Left kidney (tissue), 1 donor: ENCODE measurements at regions not wholly inside any gene's neighbourhood (a gene's known extent, or its start where the extent isn't known, plus 50 kb on each side); places are given as distances from the start of the nearest gene placed in this dataset.

Source experiments
- DNase-seq: peaks from one replicate; pipeline ENCODE4 v3.0.0-alpha.2; 2013

DNA sequence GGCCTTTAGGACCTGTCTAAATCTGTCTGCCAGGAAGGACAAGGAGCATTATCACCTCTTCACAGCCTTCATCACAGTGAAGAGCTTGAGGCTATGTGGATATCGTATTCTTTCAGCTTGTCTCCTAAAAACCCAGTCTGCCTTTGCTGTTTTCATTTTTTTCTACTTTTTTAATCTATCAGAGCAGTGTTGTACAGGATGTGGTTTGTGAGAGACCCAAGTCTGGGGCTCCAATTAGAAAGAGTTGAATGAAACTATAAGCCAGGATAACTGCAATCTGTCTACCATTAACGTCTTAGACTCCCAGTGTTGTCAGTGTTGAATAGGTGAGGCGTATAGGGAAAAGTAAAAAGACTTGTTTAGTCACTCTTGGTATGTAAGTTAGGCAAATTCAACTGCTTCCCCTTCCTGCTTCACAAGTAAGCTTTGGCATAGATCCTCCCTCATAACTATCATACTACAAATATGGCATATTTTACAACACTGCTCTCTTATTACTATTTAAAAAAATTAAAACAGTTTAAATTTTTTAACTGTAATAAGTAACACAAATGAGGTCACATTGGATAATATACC, 1225.8 kb upstream of the PRMT6 start:
- no peak for DNase-seq

DNA sequence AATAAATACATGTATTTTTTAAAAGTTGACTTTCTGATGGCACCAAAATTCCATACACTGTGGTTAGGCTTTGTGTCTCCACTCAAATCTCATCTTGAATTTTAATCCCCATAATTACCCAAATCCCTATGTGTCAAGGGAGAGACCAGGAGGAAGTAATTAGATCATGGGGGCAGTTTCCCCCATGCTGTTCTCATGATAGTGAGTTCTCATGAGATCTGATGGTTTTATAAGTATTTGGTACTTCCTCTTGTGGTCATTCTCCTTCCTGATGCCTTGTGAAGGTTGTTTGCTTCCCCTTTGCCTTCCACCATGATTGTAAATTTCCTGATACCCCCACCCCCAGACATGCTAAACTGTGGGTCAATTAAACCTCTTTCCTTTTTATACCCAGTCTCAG, 1218.4 kb upstream of the PRMT6 start:
- no peak for DNase-seq

DNA sequence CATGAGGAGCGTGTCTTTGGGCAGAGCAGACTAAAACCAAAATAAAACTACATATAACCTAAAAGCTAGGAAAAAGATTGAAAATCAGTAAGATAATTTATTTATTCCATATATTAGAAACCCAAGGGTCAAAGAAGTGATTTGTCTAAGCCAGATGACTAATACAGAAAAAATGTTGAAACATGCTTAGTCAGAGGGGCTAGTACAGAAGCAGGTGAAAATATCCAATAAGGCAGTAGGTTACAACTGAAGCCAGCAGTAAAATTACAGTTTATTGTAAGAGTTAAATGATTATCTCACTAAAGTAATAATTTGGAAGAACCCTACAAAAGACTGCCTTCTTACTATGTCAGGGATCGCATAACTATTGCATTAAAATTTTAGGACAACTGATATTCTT, 1190.9 kb upstream of the PRMT6 start:
- no peak for DNase-seq

DNA sequence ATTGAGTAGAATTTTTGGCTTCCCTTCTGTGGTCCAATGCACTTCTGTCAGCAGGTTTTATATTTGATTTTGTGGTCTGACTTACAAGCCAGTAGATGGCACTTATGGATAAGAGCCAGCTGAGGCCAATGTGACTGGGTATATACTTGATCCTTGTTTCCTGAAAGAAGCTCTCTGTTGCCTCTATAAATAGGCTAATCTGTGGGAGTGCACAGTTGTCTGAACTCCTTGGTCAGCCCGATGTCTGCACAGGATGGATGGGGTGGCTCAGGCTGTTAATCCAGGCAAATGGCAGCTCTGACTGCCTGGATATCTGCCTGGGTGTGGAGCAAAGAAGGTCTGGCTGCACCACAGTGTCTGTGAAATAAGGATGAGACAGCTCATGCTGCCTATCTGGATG, 1183.7 kb upstream of the PRMT6 start:
- no peak for DNase-seq

DNA sequence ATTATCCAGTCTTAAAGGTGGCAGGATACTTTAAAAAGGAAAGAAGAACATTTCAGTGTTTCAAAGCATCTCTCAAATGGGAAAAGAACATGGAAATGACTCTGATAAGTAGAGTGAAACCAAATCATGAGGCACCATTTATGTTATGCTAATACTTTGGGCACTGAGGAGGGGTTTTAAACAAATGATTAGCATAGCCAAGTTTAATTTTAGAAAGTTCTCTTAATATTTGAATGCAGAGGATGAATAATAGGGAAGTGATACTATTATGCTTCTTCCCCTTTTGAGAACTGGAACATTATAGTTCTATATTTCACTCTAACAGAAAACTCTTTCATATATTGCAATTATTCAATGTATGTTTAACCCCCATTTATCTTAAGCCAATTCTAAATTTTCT, 1181.9 kb upstream of the PRMT6 start:
- DNase-seq = no peak

DNA sequence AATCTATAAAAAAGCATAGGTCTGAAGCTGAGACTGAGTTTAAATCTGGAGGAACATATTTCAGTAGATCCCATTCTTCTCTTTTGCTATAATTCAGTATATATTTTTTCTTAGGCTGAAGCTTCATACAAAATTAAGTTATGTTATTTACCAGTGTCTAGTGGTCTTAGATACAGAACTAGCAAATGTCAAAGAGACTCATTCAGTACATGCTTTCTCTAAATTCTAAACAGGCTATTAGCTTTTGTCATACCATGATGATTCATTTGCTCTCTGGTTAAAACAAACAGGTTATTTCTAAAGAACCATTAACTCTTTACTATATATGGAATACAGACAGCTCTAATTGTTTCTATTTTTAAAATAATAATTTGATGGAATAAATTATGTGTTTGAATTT, 1170.2 kb upstream of the PRMT6 start:
- no peak for DNase-seq

DNA sequence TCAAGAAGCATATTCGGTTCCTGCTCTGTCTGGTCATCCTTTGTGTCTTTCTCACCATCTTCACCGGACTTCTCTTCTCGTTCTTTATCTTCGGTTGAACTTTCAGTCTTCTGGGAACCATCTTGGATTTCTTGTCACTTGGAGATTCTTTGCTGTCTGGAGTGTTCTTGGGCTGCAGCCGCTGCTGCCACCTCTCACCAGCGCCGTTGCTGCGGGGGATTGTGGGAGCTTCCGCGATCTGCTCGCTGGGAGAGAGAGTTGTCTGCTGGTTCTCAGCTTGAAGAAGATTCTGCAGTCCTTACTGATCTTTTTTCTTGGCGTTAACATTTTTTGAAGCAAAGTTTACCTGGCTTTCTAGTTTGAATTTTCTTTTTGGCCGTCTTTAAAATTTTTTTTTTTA, 1165.2 kb upstream of the PRMT6 start:
- no peak for DNase-seq

DNA sequence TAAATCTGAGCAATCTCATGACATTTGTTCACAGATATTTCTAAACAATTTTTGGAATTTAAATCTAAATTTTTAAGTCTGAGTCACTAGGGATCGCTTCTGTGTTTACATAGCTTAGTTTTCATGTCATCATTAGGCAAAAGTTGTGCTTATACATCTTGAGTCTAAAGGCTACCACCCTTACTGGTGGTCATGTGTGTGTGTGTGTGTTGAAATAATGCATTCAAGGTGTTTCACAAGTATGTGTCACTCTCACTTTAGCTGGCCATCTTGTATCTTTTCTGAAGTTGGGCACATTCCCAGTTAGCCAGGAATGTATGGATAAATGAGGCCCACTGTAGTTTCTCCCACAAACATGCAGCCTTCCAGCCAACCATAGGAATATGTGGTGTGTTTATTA, 1162.5 kb upstream of the PRMT6 start:
- no peak for DNase-seq

DNA sequence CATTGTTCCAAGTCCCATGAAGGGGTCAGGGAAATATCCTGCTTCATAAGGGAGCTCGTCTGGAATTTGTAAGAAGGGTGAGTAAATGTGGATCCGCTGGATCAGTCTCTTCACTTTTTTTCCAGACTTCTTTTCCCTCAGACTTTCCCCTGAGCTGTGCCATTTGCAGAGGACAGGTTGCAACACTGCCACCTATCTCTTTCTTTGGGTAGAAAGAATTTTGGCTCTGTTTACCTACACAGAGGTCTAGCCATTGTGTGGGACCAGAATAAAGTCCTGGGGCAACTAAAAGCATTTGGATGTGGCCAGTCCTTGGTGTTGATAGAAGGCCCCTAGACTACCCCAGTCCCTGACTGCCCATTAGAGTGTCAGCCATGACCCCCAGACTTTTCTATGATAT, 1146.7 kb upstream of the PRMT6 start:
- no peak for DNase-seq

DNA sequence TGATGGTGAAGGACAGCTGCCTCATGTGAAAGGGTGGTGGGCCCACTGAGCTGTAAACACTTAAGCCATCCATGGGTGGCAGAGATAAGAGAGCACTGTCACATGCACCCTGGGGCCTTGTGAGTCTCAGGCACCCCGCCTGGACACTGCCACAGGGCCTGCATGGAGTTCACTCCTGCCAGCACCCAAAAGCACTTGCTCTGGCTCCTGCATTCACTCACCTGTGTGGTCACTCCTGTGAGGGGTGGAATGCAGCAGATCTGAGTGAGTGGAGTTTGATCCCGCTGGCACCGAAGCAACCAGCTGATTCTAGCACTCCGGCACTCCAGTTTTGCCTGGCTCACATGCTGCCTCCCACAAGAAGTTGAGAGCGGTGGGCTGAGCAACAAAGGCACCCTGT, 1142.1 kb upstream of the PRMT6 start:
- no peak for DNase-seq

DNA sequence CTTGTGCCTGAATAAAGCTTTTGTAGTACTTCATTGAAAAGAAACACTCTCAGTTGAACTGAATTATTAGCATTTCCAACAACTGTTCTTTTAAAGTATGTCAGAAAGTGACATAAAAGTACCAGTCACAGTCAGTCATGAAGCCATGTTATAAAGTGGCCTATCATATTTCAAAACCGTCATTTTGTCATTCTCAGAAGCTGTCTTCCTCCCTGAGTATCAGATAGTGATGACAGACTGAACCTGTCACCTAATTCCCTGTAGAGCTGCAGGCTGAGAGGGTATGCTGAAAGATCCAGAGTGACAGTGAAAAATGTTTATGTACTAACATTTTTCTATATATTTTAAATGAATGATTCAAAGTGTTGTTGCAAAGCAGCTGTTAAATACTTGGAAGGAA, 1121.7 kb upstream of the PRMT6 start:
- DNase-seq = no peak

DNA sequence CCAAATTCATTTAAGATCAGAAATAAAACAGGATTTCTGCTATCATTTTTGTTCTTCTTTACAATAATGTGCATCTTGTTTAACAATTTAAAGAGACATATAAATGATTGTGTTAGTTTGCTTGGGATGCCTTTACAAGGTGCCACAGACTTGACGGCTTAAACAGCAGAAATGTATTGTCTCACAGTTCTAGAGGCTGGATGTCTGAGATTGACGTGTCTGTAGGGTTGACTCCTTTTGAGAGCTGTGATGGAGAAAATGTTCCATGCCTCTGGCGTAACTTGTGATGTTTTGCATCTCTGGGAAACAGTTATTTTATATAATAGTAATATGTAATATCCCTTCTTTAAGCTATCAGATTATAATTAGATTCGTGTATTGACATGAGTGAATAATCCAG, 1091.6 kb upstream of the PRMT6 start:
- no peak for DNase-seq

DNA sequence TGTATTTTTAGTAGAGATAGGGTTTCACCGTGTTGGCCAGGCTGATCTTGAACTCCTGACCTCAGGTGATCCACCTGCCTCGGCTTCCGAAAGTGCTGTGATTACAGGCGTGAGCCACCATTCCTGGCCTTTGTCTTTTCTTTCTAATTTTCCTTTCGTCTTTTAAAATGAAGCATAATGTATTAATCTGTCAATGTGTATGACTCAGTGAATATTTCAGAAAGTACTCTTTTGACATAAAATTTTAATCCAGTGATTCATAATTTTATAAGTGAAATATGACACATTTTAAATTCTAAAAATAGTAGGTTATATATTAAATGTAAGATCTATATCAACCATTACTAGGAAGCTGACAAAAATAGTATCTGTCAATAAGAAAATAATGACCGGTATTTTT, 1059.0 kb upstream of the PRMT6 start:
- DNase-seq = no peak

DNA sequence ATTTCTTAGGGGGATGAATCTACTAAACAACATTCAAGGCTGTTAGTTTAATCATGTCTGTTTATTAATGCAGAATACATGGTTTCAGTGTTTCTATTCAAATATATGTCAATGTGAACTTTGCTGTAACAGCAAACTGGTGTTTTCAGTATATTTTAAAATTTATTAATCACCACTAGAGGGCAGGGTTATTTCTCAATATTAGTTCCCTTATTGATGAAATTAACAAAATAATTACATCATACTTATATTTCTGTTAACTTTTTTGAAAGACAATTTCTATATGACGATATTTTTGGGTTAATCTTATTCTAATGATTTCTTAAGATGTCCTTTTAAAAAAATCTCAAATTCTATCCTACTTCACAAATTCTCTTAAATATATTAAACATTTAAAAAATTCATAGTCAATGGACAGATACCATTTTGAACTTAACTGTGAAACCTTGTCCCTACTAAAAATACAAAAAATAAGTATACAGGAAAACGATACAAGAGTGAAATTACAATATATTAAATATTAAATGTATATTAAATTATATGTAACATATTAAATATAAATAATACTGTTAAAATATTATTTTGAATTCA, 1034.1 kb upstream of the PRMT6 start:
- no peak for DNase-seq

DNA sequence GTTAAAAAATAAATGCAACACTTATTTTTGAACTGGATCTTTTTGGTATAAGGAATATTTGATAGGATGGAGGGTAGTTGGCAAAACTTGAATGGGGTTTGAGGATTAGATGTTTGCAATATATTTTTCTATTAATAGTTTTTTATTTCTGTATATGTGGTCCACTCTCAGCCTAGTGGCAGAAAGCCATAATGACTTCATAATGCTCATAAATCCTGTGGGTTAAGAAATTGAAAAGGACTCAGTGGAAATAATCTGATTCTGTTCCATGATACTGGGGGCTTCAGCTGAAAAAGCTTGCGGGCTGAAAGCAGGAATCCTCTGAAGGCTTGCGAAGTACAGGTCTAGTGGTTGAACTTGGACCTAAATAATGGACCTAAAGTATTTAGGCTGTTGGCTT, 1028.6 kb upstream of the PRMT6 start:
- no peak for DNase-seq

DNA sequence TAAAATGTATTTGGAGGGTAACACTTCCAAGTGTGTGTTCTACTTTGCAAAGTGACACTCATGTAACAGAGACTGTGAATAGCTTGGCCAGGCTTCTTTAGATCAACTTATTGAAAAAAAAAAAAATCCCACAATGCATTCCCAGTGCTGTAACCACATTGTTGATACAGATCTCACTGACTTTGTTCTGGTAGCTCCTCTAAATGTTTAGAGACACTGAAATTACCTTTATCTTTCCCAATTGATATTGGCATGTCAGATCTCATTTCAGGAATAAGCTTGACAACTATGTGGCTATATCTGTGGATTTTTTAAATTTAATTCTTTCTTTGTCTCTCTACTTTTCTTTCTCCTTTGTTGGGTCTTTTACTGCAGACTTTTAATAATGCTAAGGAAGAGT, 1018.9 kb upstream of the PRMT6 start:
- no peak for DNase-seq

DNA sequence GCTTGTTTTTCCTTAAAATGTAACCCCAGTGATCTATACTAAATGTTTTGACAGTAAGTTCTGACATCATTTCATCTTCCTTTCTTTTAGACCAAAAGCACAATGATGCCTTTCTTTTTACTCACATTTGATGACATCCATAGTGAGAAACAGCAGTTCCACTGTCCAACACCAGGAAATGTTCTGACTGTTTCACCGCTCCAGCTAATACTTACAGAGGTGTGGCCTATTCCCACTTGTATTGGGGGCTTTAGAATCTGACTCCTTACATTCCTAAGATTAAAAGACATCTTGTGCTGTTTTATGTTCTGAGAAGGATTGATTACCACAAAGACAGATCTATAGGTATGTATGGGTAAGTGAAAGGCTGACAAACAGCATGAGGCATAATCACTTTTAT, 1018.2 kb upstream of the PRMT6 start:
- DNase-seq = no peak

DNA sequence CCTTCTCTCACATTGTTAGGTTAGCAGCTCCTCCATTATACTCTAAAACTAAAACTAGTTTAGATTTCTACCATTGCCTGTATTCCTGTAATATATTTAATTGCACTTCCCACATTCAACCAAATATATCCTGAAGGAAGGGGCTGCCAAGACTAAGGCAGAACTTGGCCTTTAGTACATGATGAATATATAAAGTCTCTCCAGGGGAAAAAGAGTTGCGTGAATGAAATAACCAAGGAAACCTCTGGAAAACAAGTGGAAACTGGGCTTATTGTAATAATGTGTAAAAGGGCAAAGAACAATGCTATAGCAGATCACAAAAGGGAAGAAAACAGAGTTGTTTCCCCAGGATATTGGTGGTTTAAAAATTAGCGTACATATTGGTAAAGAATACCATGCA, 1012.5 kb upstream of the PRMT6 start:
- no peak for DNase-seq

DNA sequence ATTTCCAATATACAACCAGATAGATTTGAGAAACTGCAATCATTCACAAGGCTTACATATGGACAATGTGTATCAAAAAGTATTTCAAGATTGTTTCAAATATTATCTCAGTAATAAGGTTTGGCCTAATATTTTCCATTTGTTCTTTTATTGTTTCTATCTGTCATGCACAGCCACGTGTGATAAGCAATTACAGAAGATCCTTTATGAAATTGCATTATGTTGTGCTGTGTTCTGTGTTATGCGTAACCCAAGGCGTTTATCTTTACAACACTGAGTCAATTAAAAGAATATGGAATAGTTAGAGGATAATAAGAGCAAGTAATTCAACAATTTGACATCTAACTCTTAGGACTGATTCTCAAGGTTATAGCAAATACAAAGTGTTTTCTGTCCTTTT, 1009.3 kb upstream of the PRMT6 start:
- no peak for DNase-seq

DNA sequence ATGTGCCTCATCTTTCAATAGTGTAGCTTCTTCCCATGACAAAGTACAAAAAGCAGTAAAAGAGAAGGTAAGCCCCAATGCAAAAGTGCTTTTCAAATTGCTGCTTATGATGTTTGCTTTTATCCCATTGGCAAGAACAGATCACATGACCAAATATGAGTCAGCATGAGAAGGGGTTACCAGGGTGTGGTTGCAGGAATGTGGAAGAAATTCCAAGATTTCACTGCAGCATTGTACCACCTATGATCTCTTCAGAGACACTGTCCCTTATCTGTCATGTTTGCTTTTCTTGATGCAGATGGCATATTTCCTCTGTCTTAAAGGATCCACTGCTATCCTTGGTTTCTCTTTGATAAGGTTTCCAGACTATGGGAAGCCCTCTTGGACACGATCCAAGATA, 1006.9 kb upstream of the PRMT6 start:
- no peak for DNase-seq

DNA sequence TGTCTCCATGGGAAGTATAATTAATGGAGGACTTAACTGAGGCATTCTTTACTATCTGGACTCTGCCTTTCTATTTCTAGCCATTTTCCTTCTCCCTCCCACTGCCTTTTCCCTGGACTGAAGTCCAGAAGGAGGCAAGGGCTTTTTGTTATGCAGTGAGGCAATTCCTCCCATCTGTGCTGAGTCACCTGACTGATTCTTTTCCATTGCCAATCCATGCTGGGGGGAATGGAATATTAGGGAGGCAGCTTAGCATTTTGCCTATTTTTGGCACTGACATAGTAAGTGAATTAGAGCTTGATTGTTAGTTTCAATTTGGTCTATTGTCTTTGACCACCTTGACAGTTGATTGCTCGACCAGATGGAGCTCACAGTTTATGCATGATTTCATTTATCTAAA, 1000.6 kb upstream of the PRMT6 start:
- DNase-seq = no peak

DNA sequence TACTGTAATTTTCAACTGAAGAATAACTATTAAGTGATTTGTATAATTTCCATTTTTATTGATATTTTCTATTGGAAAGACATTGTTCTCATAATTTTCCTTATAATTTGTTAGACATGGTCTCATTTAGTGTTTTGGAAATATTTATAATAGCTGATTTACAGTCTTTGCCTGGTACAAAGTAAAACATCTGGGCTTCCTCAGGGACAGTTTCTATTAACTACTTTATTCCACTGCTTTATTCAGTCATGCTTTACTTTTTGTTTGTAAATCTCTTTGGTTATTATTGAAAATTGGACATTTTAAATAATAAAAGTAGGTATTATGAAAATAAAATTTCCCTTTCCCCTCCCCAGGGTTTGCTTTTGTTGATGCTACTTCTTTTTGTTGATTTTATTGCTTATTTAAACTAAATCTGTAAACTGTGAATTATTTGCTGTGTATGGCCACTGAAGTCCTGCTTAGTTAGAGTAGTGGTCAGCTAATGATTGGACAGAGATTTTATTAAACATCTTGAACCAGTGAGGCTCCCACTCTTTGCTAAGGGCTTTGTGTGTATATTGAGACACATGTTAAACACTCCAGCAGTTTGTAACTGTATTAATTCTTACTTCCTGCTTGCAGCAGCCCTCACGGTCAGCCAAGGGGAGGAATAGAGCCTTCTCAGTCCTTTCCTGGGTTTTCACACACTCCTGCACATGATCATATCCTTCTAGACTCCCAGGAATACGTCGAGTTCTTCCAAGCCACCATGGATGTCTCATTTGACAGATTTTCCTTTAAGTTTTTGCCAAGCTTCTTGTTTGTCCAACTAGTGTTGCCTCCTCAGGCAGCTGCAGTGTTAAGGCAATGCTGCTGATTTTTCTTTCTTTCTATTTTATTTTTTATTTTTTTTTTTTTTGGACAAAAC, 994.6 kb upstream of the PRMT6 start:
- no peak for DNase-seq

DNA sequence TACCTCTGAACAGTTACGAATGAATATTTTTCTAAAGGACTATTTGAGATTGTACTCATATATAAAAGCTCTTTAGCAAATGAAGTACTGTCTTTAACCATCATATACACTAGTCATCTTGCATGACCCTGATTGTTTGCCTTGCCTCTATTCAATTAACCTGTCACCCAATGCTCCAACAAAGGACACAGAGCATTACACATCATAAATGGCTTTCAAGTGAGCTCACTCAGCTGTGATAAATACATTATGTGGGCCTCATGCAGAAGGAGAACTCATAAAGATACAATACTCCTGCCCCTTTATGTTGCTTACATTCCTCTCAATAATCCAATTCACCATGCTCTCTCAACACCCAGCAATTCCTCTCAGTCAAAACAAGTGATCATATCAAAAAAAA, 993.0 kb upstream of the PRMT6 start:
- no peak for DNase-seq
